ENCODE measurements at regions not wholly inside any gene's neighbourhood (a gene's known extent, or its start where the extent isn't known, plus 50 kb on each side); places are given as distances from the start of the nearest gene placed in this dataset.

DNA sequence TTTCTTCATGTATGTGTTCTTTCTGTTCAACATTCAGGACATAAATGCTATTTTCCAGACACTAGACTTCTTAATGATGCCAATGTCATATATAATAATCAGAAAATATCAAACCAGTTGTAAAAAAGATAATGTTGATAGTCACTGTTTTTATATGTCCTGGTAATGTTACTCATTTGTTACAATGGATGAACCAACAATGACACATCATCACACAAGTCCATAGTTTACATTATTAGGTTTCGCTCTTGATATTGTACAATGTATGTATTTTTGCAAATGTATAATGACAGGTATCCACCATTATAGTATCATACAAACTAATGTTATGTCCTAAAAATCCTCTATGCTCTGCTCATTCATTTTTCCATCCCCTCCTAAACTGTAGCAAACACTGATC lies 243.8 kb upstream of the CDIN1 start:
- H3K9me3 ChIP-seq (ENCODE audit: control insufficient read depth, insufficient read depth, low read depth, low read length), result no peaks in the 10 kb centered on the region
- H3K4me3 ChIP-seq (ENCODE audit: low read depth in 2 of 2, low read length in 2 of 2), result no peak overlapping the region
- BruUV-seq (replicated peaks), result no TSS peak
- intact Hi-C loops (cut with micrococcal nuclease; ENCODE audit: unreplicated experiment), result no loop called here
- no peaks in the 10 kb centered on the region for H3K27me3 ChIP-seq (ENCODE audit: control insufficient read depth, insufficient read depth, low read length)
- in situ Hi-C loops (cut with HindIII; ENCODE audit: low pct_unique_long_range_greater_than_20kb, low sequenced_read_pairs), result no loop called here
- no peaks in the 10 kb centered on the region for H3K36me3 ChIP-seq (ENCODE audit: control insufficient read depth, insufficient read depth, low read length)
- ChIA-PET CTCF (no interaction called here), POLR2A (no interaction called here)
- no peaks in the 10 kb centered on the region for H3K4me1 ChIP-seq (ENCODE audit: control insufficient read depth, insufficient read depth, low read length)
- no peak for DNase-seq (ENCODE audit: low read depth, low spot score)
- ATAC-seq, result no peak
- no peak for TF ChIP-seq POLR2AphosphoS5 (IDR thresholded peaks at IDR 0.05; ENCODE audit: low read depth, low read length)
- TF ChIP-seq, protein P1, sequence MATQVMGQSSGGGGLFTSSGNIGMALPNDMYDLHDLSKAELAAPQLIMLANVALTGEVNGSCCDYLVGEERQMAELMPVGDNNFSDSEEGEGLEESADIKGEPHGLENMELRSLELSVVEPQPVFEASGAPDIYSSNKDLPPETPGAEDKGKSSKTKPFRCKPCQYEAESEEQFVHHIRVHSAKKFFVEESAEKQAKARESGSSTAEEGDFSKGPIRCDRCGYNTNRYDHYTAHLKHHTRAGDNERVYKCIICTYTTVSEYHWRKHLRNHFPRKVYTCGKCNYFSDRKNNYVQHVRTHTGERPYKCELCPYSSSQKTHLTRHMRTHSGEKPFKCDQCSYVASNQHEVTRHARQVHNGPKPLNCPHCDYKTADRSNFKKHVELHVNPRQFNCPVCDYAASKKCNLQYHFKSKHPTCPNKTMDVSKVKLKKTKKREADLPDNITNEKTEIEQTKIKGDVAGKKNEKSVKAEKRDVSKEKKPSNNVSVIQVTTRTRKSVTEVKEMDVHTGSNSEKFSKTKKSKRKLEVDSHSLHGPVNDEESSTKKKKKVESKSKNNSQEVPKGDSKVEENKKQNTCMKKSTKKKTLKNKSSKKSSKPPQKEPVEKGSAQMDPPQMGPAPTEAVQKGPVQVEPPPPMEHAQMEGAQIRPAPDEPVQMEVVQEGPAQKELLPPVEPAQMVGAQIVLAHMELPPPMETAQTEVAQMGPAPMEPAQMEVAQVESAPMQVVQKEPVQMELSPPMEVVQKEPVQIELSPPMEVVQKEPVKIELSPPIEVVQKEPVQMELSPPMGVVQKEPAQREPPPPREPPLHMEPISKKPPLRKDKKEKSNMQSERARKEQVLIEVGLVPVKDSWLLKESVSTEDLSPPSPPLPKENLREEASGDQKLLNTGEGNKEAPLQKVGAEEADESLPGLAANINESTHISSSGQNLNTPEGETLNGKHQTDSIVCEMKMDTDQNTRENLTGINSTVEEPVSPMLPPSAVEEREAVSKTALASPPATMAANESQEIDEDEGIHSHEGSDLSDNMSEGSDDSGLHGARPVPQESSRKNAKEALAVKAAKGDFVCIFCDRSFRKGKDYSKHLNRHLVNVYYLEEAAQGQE (IDR thresholded peaks at IDR 0.05; ENCODE audit: insufficient read depth in 1 of 2, low read depth in 2 of 2, low read length in 1 of 2), result no peak
- no peak for TF ChIP-seq TCF7L2 (IDR thresholded peaks at IDR 0.05; ENCODE audit: low read depth, low read length)
- no peak for TF ChIP-seq SIN3A (IDR thresholded peaks at IDR 0.05; ENCODE audit: borderline replicate concordance, insufficient read depth, low read depth, low read length)
- no peak overlapping the region for H3K27ac ChIP-seq (ENCODE audit: low read length)

DNA sequence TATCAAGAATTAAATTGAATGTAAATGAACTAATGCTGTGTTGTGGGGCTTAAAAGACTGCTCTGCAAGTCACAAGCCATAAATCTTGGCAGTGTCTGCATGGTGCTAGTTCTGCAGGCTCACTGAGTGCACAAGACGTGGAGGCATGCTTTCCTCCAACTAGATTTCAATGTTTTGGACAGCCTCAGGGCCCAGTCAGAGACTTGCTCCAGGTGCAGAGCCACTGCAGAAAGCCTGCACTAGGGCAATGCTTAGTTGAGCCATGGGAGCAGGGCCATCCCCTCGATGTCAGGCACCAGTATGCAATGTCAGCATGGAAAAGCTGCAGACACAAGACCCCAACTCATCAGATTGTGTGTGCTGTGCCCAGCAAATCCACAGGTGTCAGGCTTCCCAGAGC lies 234.5 kb upstream of the CDIN1 start:
- POLR2A ChIA-PET, result interaction anchor here (0.6 kb wide), 1 partner anchor 10 kb away, joined by 3 read pairs; no protein-coding TSS in a partner anchor
- in situ Hi-C loops (cut with HindIII; ENCODE audit: low pct_unique_long_range_greater_than_20kb, low sequenced_read_pairs) (no loop called here), intact Hi-C loops (cut with micrococcal nuclease; ENCODE audit: unreplicated experiment) (no loop called here)
- no peak overlapping the region for H3K4me3 ChIP-seq (ENCODE audit: low read depth in 2 of 2, low read length in 2 of 2)
- TF ChIP-seq, protein P2, sequence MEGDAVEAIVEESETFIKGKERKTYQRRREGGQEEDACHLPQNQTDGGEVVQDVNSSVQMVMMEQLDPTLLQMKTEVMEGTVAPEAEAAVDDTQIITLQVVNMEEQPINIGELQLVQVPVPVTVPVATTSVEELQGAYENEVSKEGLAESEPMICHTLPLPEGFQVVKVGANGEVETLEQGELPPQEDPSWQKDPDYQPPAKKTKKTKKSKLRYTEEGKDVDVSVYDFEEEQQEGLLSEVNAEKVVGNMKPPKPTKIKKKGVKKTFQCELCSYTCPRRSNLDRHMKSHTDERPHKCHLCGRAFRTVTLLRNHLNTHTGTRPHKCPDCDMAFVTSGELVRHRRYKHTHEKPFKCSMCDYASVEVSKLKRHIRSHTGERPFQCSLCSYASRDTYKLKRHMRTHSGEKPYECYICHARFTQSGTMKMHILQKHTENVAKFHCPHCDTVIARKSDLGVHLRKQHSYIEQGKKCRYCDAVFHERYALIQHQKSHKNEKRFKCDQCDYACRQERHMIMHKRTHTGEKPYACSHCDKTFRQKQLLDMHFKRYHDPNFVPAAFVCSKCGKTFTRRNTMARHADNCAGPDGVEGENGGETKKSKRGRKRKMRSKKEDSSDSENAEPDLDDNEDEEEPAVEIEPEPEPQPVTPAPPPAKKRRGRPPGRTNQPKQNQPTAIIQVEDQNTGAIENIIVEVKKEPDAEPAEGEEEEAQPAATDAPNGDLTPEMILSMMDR (IDR thresholded peaks at IDR 0.05), result no peak
- TF ChIP-seq SIN3A (IDR thresholded peaks at IDR 0.05; ENCODE audit: borderline replicate concordance, insufficient read depth, low read depth, low read length), result no peak
- TF ChIP-seq, protein P1 (IDR thresholded peaks at IDR 0.05; ENCODE audit: insufficient read depth in 1 of 2, low read depth in 2 of 2, low read length in 1 of 2), result no peak
- no peak for TF ChIP-seq POLR2AphosphoS5 (IDR thresholded peaks at IDR 0.05; ENCODE audit: low read depth, low read length)
- TF ChIP-seq TCF7L2 (IDR thresholded peaks at IDR 0.05; ENCODE audit: low read depth, low read length), result no peak
- CTCF ChIA-PET, result no interaction called here
- no peaks in the 10 kb centered on the region for H3K27me3 ChIP-seq (ENCODE audit: control insufficient read depth, insufficient read depth, low read length)
- DNase-seq (ENCODE audit: low read depth, low spot score), result no peak
- no TSS peak for BruUV-seq (replicated peaks)
- H3K27ac ChIP-seq (ENCODE audit: low read length), result no peak overlapping the region
- no peaks in the 10 kb centered on the region for H3K9me3 ChIP-seq (ENCODE audit: control insufficient read depth, insufficient read depth, low read depth, low read length)
- no peaks in the 10 kb centered on the region; the same call in 1 of the 2 replicates for H3K4me1 ChIP-seq (ENCODE audit: control insufficient read depth, insufficient read depth, low read length)
- ATAC-seq, result no peak
- no peaks in the 10 kb centered on the region for H3K36me3 ChIP-seq (ENCODE audit: control insufficient read depth, insufficient read depth, low read length)

All from Panc1 (cell line).